Neural crest cell (in vitro differentiated cells): ENCODE measurements at regions not wholly inside any gene's neighbourhood (a gene's known extent, or its start where the extent isn't known, plus 50 kb on each side); places are given as distances from the start of the nearest gene placed in this dataset.

Experiments used
- DNase-seq: peaks from one replicate; pipeline ENCODE4 v3.0.0; 2021; ENCODE audit warnings: low read depth, mixed read lengths, low spot score
- H3K27ac Mint-ChIP-seq: one replicate; pipeline ENCODE4 v1.8.0; 2021; ENCODE audit warnings: mild to moderate bottlenecking, mixed read lengths; ENCODE audit not compliant: unreplicated experiment
- H3K27me3 Mint-ChIP-seq: 2 replicates; pipeline ENCODE4 v1.8.0; 2021; ENCODE audit warnings: low read depth, mild to moderate bottlenecking, mixed read lengths
- H3K36me3 Mint-ChIP-seq: 2 replicates; pipeline ENCODE4 v1.8.0; 2021; ENCODE audit warnings: low read depth, mild to moderate bottlenecking, mixed read lengths
- H3K4me1 Mint-ChIP-seq: 2 replicates; pipeline ENCODE4 v1.8.0; 2021; ENCODE audit warnings: mixed read lengths
- H3K4me3 Mint-ChIP-seq: one replicate; pipeline ENCODE4 v1.8.0; 2021; ENCODE audit warnings: mild to moderate bottlenecking, mixed read lengths
- H3K9me3 Mint-ChIP-seq: 2 replicates; pipeline ENCODE4 v1.8.0; 2021; ENCODE audit warnings: mixed read lengths
- CTCF ChIP-seq: fragments of 200-600 bp; sonication (generic); conservative IDR thresholded peaks from 2 replicates; pipeline ENCODE4 v1.5.0; 2021; ENCODE audit warnings: antibody characterized with exemption, mild to moderate bottlenecking

DNA sequence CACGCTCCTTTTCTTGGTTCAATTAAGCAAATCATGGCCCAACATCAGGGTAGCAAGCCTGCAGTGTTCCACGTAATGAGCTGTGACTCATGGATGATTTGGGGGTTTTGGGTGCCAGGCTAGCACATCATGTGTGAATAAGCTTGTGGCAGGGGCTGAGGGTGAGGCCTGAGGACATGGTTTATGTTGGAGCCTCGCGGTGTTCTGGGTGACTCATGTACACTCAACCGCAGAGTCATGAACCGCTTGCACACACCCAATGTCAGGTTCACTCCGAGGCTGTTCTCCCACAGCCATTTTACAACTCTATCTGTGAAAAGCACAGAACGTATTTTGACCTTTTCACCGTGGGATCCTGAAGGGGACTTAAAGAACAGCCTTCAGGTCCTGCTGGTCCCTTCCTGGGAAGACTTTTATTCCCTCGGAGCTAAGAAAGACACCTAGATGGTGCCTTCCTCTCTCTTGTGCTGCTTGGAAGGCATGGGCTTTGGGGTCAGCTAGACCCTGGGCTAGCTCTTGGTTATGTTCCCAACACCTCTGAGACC is 139.9 kb upstream of the ZEB2 start:
- Mint-ChIP-seq H3K27ac (no peak overlapping the region), H3K9me3 (no peaks in the 10 kb centered on the region), H3K27me3 (no peaks in the 10 kb centered on the region), H3K36me3 (peaks cover 2% of the 10 kb centered on the region), H3K4me3 (no peak overlapping the region), H3K4me1 (peaks cover 11% of the 10 kb centered on the region)
- no peak for TF ChIP-seq CTCF
- DNase-seq: no peak

GRCh38 chr2:144654523-144654922 is 134.6 kb upstream of the ZEB2 start:
- H3K27me3 Mint-ChIP-seq: no peaks in the 10 kb centered on the region
- H3K4me1 Mint-ChIP-seq: peaks cover 22% of the 10 kb centered on the region
- H3K4me3 Mint-ChIP-seq: no peak overlapping the region
- H3K9me3 Mint-ChIP-seq: no peaks in the 10 kb centered on the region
- DNase-seq: no peak
- H3K36me3 Mint-ChIP-seq: no peaks in the 10 kb centered on the region
- no peak for TF ChIP-seq CTCF
- no peak overlapping the region for H3K27ac Mint-ChIP-seq

DNA sequence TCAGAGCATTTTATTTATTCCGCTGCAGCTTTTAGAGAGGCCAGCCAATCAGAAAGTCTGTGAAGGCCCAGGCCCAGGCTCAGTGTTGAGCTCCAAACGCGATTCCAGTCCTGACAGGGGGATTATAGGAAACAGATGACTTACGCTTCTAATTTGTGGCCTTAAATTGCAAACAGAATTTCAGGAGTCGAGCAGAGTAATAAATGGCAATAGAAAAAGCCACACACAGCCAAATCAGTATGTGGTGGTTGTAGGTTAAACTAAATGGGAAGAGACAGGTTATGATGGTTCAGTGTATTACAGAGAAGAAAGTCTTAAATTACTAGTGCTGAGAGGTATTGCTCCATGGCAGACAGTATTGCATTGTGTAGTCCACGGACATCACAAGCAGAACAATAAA is 131.0 kb upstream of the ZEB2 start:
- no peaks in the 10 kb centered on the region for H3K27me3 Mint-ChIP-seq
- H3K27ac Mint-ChIP-seq: peak overlapping the region; percentile 9
- DNase-seq: no peak

GRCh38 chr2:144648837-144649465 is 129.0 kb upstream of the ZEB2 start:
- DNase-seq: peak; percentile 9
- no peaks in the 10 kb centered on the region for H3K27me3 Mint-ChIP-seq
- H3K36me3 Mint-ChIP-seq: no peaks in the 10 kb centered on the region

More for the DNA sequence above, 131.0 kb upstream of the ZEB2 start:
- TF ChIP-seq CTCF: no peak
- H3K4me3 Mint-ChIP-seq: peak overlapping the region; percentile 7
- no peaks in the 10 kb centered on the region for H3K36me3 Mint-ChIP-seq
- peaks cover 35% of the 10 kb centered on the region for H3K4me1 Mint-ChIP-seq
- H3K9me3 Mint-ChIP-seq: no peaks in the 10 kb centered on the region

GRCh38 chr2:144645083-144645778 is 125.3 kb upstream of the ZEB2 start:
- no peak overlapping the region for H3K27ac Mint-ChIP-seq
- no peak for TF ChIP-seq CTCF
- H3K4me1 Mint-ChIP-seq: peaks cover 34% of the 10 kb centered on the region
- no peak overlapping the region for H3K4me3 Mint-ChIP-seq
- no peaks in the 10 kb centered on the region for H3K9me3 Mint-ChIP-seq
- H3K36me3 Mint-ChIP-seq: no peaks in the 10 kb centered on the region
- no peak for DNase-seq
- H3K27me3 Mint-ChIP-seq: no peaks in the 10 kb centered on the region

More at GRCh38 chr2:144648837-144649465, 129.0 kb upstream of the ZEB2 start:
- H3K4me1 Mint-ChIP-seq: peaks cover 47% of the 10 kb centered on the region
- H3K27ac Mint-ChIP-seq: peak overlapping the region; percentile 65
- no peak for TF ChIP-seq CTCF
- H3K4me3 Mint-ChIP-seq: peak overlapping the region; percentile 12
- no peaks in the 10 kb centered on the region for H3K9me3 Mint-ChIP-seq
